GM18508 (cell line): ENCODE measurements at regions not wholly inside any gene's neighbourhood (a gene's known extent, or its start where the extent isn't known, plus 50 kb on each side); places are given as distances from the start of the nearest gene placed in this dataset.
"Not testable (repeated sequence)": the region's sequence is repeated elsewhere in the genome, so short reads cannot be mapped to it uniquely, and the experiment has no call there.

Source experiments
- ATAC-seq: cut with Tn5 transposase; IDR thresholded peaks from one replicate; pipeline ENCODE4 v1.9.1; 2021; ENCODE audit warnings: moderate number of reproducible peaks; ENCODE audit not compliant: insufficient read depth, unreplicated experiment

DNA sequence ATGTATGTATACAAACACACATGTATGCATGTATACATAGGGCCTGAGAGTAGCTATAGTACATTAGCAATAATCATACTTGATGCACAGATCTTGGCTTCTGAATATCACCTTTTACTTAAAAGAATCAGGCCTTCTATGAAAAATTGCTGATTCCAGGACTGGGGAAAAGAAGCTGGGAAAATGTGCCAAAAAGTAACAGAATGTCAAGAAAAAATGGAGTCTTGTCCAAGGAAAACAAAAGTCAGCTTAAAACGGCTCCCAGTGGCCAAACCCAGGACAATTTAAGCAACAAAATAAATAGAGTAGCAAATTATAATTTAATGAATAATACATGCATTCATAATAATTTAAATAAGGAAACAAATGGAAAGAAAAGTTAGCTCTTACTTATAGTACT, 2104.9 kb downstream of the PCDH9 start:
- ATAC-seq = no peak

GRCh38 chr13:65112531-65112941, 2117.6 kb downstream of the PCDH9 start:
- no peak for ATAC-seq

- ATAC-seq = no peak
These were observed 2118.0 kb downstream of the PCDH9 start for GRCh38 chr13:65112123-65112522.

DNA sequence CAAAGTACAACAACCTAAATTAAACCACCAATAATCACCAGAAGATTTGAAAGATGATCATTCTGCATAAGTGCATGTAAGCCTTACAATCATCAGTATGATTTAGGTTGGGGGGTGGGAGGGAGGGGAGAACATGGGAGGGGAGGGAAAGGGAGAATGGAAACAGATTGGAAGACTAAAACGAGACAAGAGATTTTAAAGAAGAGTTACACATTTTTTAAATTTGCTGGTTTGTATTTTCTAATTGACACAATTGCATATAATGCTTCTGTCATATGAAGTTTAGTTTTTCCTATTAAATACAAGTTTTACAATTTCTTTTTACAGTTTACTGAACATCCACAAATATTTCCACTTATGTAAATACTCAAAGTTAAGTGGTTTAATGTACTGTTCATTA, 2118.9 kb downstream of the PCDH9 start:
- no peak for ATAC-seq

- ATAC-seq = not testable (repeated sequence)
These were observed 2125.7 kb downstream of the PCDH9 start for GRCh38 chr13:65104436-65104835.

GRCh38 chr13:65103351-65103750, 2126.8 kb downstream of the PCDH9 start:
- ATAC-seq = no peak

DNA sequence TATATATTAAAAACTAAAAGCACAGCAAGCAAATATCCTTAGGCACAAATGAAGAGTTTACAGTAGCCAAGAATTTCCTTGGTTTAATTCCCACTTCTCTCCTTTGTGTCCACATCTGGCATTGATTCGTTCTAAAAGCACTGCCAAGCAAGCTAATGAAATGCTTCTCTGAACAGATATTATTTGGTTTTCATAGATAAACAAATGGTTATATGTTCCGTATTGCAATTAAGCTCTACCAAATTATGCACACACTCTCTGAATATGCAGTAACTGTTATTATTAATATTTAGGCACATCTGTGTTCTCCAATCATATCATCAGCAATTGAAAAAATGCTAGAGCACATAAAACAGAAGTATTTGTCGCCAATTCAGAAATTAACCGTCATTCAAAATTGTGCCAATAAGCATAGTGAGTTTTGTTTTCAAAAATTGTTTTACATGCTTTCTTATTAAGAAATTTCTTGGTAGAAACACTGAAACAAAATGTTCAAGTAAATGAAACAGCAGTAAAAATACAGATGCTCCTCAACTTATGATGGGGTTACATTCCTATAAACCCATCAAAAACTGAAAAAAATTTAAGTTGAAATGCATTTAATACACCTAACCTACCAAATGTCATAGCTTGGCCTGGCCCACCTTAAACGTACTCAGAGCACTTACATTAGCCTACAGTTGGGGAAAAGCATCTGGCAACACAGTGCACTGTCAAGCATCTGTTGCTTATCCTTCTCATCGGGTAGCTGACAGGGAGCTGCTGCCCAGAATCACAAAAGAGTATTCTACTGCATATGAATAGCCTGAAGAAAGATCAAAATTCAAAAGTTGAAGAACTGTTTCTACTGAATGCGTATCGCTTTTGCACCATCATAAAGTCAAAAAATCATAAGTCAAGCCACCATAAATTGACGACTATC, 2134.7 kb downstream of the PCDH9 start:
- ATAC-seq = no peak

- no peak for ATAC-seq
These were observed 2136.8 kb downstream of the PCDH9 start for GRCh38 chr13:65093357-65093756.

GRCh38 chr13:65091031-65091430, 2139.1 kb downstream of the PCDH9 start:
- ATAC-seq = no peak

DNA sequence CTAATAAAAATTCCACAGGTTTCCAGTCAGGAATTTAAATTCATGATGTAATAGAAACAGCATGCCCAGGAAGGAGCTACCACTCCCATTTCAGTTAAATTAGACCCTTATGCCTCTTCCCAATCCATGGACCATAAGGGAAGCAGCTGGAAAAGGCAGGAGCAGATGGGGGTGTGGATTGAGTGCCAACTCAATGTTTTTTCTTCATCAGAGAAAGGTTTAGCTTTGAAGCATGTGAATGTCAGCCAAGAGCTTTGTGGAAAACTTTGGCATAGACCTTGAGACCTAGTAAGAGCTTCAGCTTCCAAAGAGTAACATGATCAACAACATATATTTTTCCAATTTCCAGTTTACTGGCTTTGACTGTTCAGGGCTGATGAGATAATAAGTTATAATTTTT, 2139.9 kb downstream of the PCDH9 start:
- no peak for ATAC-seq

- ATAC-seq = no peak
These were observed 2141.2 kb downstream of the PCDH9 start for GRCh38 chr13:65088906-65089305.

- ATAC-seq = no peak
These were observed 2144.2 kb downstream of the PCDH9 start for GRCh38 chr13:65085977-65086376.

GRCh38 chr13:65074248-65074647, 2155.9 kb downstream of the PCDH9 start:
- no peak for ATAC-seq

GRCh38 chr13:65064967-65065366, 2165.2 kb downstream of the PCDH9 start:
- ATAC-seq = no peak

GRCh38 chr13:65063753-65064152, 2166.4 kb downstream of the PCDH9 start:
- no peak for ATAC-seq

DNA sequence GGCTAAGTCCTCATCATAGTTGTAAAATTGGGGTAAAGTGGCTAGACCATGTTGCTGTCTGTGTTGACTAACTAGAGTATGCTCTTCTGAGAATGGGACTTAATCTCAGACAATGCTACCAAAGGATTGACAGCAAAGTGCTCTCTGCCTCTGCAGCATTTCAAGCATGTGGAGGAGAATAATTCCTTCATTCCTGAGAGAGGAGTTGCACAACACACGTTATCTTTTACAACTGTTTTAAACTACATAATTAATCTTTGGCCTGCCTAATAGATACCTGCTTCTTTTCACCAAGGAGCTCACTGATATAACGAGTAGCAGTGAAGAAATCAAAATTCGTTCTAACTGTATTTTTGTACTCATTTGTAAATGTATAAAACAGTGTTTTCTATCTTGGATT, 2172.2 kb downstream of the PCDH9 start:
- no peak for ATAC-seq

- ATAC-seq = no peak
These were observed 2175.9 kb downstream of the PCDH9 start for GRCh38 chr13:65054277-65054676.

DNA sequence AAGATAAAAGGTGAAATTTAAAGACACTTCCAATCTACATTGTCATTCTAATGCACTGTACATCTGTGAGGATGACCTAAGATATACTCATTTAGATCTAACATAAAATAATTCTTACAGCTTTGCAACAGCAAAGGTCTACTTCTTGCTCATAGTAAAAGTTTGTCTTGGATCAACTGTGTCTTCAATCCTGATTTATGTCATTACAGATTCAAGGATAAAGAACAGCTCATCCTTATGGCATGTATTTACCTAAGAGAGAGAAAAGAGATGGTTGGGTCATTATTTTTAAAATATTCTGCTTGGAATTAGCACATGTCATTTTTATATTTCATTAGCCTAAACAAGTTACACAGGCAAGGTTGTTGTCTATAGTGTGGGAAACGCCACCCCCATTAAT, 2193.1 kb downstream of the PCDH9 start:
- ATAC-seq = no peak

DNA sequence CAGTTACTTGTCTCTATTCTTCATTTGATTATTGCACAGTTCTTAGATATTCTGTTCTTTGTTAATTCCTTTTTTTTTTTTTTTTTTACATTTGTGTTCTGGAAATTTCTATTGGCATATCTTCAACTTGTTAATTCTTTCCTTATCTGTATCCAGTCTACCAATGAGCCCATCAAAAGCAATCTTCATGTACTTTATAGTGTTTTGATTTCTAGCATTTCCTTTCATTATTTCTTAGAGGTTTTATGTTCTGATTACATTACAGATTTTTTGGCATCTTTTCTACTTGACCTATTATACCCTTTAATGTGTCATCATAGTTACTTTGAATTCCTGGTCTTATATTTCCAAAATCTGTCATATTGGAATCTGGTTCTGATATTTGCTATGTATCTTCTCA, 2194.8 kb downstream of the PCDH9 start:
- no peak for ATAC-seq

DNA sequence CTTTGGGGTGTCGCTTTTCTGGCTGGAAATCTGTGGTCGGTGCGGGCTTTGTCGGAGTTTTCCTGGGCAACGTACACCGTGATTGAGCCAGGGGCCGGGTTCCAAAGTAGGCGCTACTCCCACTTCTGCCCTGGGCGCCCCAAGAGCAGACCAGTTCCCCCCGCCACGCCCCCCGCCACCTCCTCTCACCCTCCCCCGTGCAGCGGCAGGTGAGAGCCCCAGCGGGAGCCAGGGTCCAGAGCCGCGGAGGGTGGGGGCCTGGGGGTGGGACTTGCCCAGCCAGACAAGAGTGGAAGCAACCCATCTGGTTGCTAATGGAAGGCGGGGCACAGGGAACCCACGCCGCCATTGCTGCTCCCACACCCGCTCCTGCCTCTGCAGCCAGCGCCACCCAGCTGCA, 2195.9 kb downstream of the PCDH9 start:
- ATAC-seq = no peak

DNA sequence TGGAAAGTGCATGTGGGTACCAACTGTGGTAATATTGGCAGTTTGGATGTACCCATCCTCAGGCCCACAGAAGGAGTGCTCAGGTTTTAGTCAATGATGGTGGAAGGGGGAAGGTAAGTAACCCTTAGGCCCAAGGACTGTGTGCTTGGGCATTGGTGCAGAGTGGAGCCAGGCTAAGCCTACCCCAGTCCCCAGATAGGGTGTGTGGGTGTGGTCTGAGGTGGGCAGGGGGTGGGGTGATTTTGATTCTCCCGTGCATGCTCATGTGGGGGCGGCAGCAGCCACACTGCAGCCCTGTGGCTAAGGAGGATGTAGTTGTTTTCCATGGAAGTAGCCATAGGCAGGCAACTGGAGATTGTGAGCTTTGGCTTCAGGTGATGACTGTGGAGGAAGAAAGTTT, 2197.3 kb downstream of the PCDH9 start:
- ATAC-seq = no peak

- no peak for ATAC-seq
These were observed 2202.0 kb downstream of the PCDH9 start for GRCh38 chr13:65028101-65028500.
